GM19372 (cell line): ENCODE measurements at regions not wholly inside any gene's neighbourhood (a gene's known extent, or its start where the extent isn't known, plus 50 kb on each side); places are given as distances from the start of the nearest gene placed in this dataset.

Experiments used
- ATAC-seq: cut with Tn5 transposase; IDR thresholded peaks from one replicate; pipeline ENCODE4 v1.9.1; 2021; ENCODE audit warnings: mild to moderate bottlenecking, low read depth, moderate library complexity; ENCODE audit not compliant: unreplicated experiment

GRCh38 chr13:50400035-50400726 is 384.9 kb downstream of the KCNRG start:
- no peak for ATAC-seq

GRCh38 chr13:50401049-50401505 is 385.8 kb downstream of the KCNRG start:
- ATAC-seq, result no peak

- no peak for ATAC-seq
Measured at GRCh38 chr13:50401721-50402465, 386.6 kb downstream of the KCNRG start.

GRCh38 chr13:50403311-50403710 is 388.1 kb downstream of the KCNRG start:
- no peak for ATAC-seq

DNA sequence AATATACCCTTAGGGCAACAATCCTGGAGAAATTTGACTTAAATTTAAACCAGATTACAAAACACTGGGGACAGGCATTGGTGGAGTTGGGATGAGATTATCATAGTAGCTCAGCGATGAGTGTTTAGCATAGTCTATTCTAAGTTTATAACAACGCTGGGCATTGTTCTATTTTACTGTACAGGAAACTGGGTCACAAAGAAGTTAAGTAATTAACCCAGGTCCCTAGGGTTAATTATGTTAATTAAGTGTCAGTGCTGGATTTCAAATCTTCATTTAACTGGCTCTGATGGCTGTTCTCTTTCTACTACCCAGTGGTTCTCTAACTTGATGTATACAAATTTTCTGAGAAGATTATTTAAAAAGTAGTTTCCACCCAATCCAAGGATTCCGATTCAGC is 388.9 kb downstream of the KCNRG start:
- ATAC-seq, result no peak

- ATAC-seq, result no peak
Measured at GRCh38 chr13:50404769-50405168, 389.5 kb downstream of the KCNRG start.

- no peak for ATAC-seq
Measured at GRCh38 chr13:50406831-50407230, 391.6 kb downstream of the KCNRG start.

DNA sequence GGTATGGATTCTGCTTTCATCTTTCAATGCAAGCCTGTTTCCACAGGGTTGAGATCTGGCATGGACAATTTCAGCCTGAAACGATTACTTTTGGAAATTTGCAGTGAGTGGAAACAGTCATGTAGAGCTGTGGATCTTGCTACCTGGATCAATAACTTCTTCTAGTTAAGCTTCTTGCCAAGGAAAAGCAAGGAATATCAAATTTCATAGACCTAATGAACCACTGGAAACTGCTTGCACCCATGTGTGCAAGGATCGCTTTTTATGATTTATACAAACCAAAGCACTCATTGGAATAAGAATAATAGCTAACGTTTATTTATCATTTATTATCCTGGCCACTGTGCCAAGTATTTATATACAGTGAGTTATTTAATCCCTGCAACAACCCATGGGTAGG is 392.8 kb downstream of the KCNRG start:
- no peak for ATAC-seq

GRCh38 chr13:50409220-50409619 is 394.0 kb downstream of the KCNRG start:
- no peak for ATAC-seq

- no peak for ATAC-seq
Measured at GRCh38 chr13:50410921-50411746, 395.9 kb downstream of the KCNRG start.

GRCh38 chr13:50412046-50412617 is 396.9 kb downstream of the KCNRG start:
- ATAC-seq, result no peak

GRCh38 chr13:50414640-50415039 is 399.4 kb downstream of the KCNRG start:
- no peak for ATAC-seq

- ATAC-seq, result no peak
Measured at GRCh38 chr13:50415428-50415827, 400.2 kb downstream of the KCNRG start.

DNA sequence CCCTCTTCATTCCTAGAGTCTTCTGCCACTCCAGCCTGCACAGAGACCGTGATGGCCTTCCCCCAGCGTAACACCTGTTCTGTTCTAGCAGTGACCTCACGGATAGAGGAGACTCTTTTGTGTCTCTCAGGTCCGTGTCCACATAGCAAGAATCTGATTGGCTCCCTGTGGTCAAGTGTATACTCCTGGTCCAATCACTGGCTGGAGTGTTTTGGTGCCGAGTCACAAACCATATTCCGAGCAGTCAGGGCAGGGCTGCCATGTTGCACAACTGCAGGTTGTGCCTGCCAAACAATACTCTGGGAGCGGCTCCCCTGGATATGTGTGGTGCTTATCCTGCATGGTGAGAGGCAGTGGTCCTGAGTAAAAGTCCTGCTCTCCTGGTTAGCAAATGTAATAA is 402.4 kb downstream of the KCNRG start:
- ATAC-seq, result no peak

DNA sequence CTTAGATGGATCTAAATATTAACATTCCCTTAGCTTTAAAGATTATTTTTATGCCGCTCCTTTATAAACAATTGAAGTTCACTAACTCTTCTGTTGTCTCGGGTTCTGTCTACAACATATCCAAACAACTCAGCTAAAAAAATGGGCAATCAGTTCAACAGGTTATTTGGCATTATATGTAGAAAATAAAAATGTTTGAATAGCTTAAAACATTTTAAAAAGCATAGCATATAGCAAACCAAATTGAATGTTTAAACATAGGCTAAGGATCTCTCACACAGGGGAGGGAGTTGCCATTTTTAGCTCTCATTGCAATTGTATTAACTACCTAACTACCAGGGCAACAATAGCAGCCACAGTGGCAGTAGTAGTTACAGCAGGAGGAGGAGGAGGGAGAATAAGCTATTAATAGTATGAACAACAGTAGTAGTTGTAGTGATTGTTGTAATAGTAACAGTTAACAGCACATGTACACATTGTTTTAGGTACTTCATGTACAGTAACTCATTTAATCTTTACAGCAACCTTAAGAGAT is 404.2 kb downstream of the KCNRG start:
- no peak for ATAC-seq

DNA sequence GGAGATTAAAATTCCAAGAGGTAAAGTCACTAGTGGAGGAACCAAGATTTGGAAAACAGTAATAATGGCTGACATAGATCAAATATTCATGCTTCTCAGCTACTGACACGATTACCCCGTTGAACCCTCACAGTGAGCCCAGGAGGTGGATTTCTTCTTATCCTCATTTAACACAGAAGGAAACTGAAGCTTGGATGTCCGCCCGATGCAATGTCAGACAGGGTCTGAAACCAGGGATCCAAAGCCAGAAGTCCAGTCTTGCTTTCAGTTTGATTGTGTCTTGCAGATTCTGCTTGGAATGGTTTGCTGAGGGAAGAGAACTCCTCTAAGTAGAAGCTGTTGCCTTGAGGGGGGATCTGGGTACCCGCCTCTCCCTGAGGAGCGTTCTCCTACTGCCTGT is 404.7 kb downstream of the KCNRG start:
- no peak for ATAC-seq

DNA sequence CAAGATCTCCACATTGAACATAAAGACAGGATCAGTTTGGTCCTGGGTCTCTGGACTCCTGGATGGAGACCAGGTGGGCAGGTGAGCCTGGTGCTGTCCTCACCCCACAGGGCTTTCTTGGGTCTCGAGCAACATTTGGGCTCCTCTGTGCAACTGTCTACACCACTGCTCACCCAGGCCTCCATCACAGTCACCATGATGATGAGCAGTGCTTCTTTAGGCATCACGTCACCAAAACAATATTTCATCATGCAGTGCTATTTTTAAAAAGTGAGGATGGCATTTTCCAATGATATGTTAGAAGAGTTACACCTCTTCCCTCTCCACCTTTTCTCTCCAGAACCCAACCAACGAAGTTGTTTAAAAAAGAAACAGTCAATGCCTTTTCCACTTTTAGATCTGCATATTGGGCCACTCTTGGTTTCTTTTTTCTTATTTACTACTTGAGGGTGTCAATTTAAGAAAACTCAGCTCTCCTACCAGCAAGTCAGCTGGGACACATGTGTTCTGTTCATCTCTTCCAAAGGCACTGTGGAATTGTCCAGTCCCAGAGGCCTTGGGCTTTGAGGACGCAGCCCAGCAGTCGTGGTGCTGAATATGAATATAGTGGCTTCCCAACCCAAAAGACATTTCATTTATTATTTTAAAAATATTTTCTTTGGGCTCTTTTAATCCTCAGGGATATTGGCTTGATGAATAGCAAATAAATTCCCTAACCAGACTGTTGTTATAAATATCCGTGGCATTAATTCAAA is 405.7 kb downstream of the KCNRG start:
- no peak for ATAC-seq

- ATAC-seq, result no peak
Measured at GRCh38 chr13:50421473-50422130, 406.4 kb downstream of the KCNRG start.
